ENCODE measurements at regions not wholly inside any gene's neighbourhood (a gene's known extent, or its start where the extent isn't known, plus 50 kb on each side); places are given as distances from the start of the nearest gene placed in this dataset.

DNA sequence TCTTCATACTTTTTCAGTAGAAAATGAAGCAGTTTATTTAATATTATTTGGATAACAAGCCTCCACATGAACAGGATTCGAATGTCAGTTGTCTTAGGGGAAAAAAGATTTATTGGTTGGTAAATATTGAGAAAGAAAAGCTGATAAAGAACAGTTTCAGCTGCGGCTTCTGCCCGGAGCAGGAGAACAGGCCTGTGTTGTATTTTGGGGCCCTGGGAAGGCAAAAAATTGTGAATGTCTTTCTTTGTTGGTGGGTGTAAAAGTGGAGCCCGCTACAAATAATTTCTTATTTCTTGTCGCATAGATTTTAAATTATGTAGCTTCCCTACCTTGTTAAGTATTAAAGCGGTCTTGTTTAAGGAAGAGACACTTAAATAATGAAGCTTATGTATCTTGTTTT lies 90.5 kb upstream of the PAX1 start:
- TF ChIP-seq, protein P1, sequence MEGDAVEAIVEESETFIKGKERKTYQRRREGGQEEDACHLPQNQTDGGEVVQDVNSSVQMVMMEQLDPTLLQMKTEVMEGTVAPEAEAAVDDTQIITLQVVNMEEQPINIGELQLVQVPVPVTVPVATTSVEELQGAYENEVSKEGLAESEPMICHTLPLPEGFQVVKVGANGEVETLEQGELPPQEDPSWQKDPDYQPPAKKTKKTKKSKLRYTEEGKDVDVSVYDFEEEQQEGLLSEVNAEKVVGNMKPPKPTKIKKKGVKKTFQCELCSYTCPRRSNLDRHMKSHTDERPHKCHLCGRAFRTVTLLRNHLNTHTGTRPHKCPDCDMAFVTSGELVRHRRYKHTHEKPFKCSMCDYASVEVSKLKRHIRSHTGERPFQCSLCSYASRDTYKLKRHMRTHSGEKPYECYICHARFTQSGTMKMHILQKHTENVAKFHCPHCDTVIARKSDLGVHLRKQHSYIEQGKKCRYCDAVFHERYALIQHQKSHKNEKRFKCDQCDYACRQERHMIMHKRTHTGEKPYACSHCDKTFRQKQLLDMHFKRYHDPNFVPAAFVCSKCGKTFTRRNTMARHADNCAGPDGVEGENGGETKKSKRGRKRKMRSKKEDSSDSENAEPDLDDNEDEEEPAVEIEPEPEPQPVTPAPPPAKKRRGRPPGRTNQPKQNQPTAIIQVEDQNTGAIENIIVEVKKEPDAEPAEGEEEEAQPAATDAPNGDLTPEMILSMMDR (IDR thresholded peaks at IDR 0.05; ENCODE audit: poor library complexity, severe bottlenecking) = no peak
- no peak for TF ChIP-seq EP300 (conservative IDR thresholded peaks at IDR 0.05; ENCODE audit: poor library complexity, severe bottlenecking)

Data from neural cell (in vitro differentiated cells).